Endothelial cell of umbilical vein (primary cell): ENCODE measurements at regions not wholly inside any gene's neighbourhood (a gene's known extent, or its start where the extent isn't known, plus 50 kb on each side); places are given as distances from the start of the nearest gene placed in this dataset.

Experiments
- BruUV-seq: library from RNA; stranded (reverse); fragments of 400-500 nt; replicated peaks from 2 replicates; lab custom pipeline; 2021; lab: Mats Ljungman, UMichigan
- CTCF ChIA-PET: fragments of 300-600, 350-600 bp; sonication (Branson Sonifier 250); formaldehyde crosslinking; loops from one replicate; lab custom pipeline; 2021; ENCODE audit warnings: antibody characterized with exemption, inconsistent platforms; lab: Charles Lee
- POLR2A ChIA-PET: fragments of 300-600, 350-600 bp; sonication (Branson Sonifier 250); formaldehyde crosslinking; loops from one replicate; lab custom pipeline; 2021; ENCODE audit warnings: antibody characterized with exemption, inconsistent platforms; lab: Charles Lee
- DNase-seq: peaks from one replicate; pipeline ENCODE4 v3.0.0-alpha.2; 2011; ENCODE audit warnings: low read depth, low spot score
- FAIRE-seq: peaks from 2 replicates; lab custom pipeline; 2011; peaks lifted over from hg19 to GRCh38; lab: Jason Lieb, UNC
- H2AFZ ChIP-seq: 2 replicates; pipeline ENCODE4 v1.6.0; 2012; ENCODE audit warnings: low read depth, low read length, control low read depth, inconsistent platforms
- H3K27ac ChIP-seq: 2 replicates; pipeline ENCODE4 v1.5.1; 2011; ENCODE audit warnings: low read depth, mild to moderate bottlenecking, control low read depth, low read length, moderate library complexity; ENCODE audit not compliant: insufficient read depth
- H3K27me3 ChIP-seq, 2 experiments: 2 replicates each; pipeline versions ENCODE4 v1.6.0 to v1.6.1; 2011; ENCODE audit warnings: low read length in 2 of 2, mixed read lengths in 1 of 2; ENCODE audit not compliant: control insufficient read depth in 2 of 2, insufficient read depth in 2 of 2
- H3K36me3 ChIP-seq, 2 experiments: 2 replicates in 1 of 2; 3 replicates in 1 of 2; pipeline ENCODE4 v1.5.1; 2011; ENCODE audit warnings: low read length in 2 of 2, mild to moderate bottlenecking in 1 of 2, moderate library complexity in 1 of 2; ENCODE audit not compliant: control insufficient read depth in 2 of 2, insufficient read depth in 2 of 2; ENCODE audit errors: extremely low read depth in 1 of 2
- H3K4me1 ChIP-seq: 3 replicates; pipeline ENCODE4 v1.5.1; 2011; ENCODE audit warnings: mild to moderate bottlenecking, low read length; ENCODE audit not compliant: control insufficient read depth, insufficient read depth; ENCODE audit errors: extremely low read depth
- H3K4me2 ChIP-seq: 2 replicates; pipeline ENCODE4 v1.6.1; 2011; ENCODE audit warnings: low read length, control low read depth, mixed read lengths; ENCODE audit not compliant: insufficient read depth
- H3K4me3 ChIP-seq, 3 experiments: fragments of 200-600 bp in 1 of 3; sonication (generic), shearing (Covaris generic) in 1 of 3; replicated peaks in 1 of 3; 2 replicates each; pipeline ENCODE4 v1.5.1; 2011 to 2016; ENCODE audit warnings: control low read depth in 3 of 3, low read length in 3 of 3, mild to moderate bottlenecking in 2 of 3, inconsistent platforms in 1 of 3, low read depth in 1 of 3, moderate library complexity in 1 of 3; ENCODE audit not compliant: insufficient read depth in 1 of 3
- H3K79me2 ChIP-seq: 2 replicates; pipeline ENCODE4 v1.6.0; 2012; ENCODE audit warnings: low read length, inconsistent platforms; ENCODE audit not compliant: control insufficient read depth, insufficient read depth
- H3K9ac ChIP-seq: replicated peaks from 2 replicates; pipeline ENCODE3; 2011; ENCODE audit warnings: low read length, control low read depth; ENCODE audit not compliant: insufficient read depth; ENCODE audit errors: extremely low read depth
- H3K9me1 ChIP-seq: replicated peaks from 3 replicates; pipeline ENCODE4 v1.6.0; 2011; ENCODE audit warnings: mild to moderate bottlenecking, low read length; ENCODE audit not compliant: control insufficient read depth, insufficient read depth; ENCODE audit errors: extremely low read depth
- H3K9me3 ChIP-seq: replicated peaks from 2 replicates; pipeline ENCODE4 v1.5.1; 2012; ENCODE audit warnings: low read length, inconsistent platforms; ENCODE audit not compliant: control insufficient read depth, insufficient read depth
- H4K20me1 ChIP-seq: replicated peaks from 2 replicates; pipeline ENCODE3; 2011; ENCODE audit warnings: mild to moderate bottlenecking, low read length; ENCODE audit not compliant: control insufficient read depth, insufficient read depth; ENCODE audit errors: extremely low read depth
- CTCF ChIP-seq, 2 donors: IDR thresholded peaks; 1 replicate in 1 of 2; 2 replicates in 1 of 2; pipeline ENCODE4 v1.5.1; 2011; ENCODE audit warnings: low read length in 2 of 2, mild to moderate bottlenecking in 2 of 2, moderate library complexity in 2 of 2, control low read depth in 1 of 2, inconsistent platforms in 1 of 2, low read depth in 1 of 2; ENCODE audit not compliant: insufficient read depth in 1 of 2; ENCODE audit errors: extremely low read depth in 1 of 2
- EZH2 ChIP-seq: IDR thresholded peaks from 2 replicates; pipeline ENCODE4 v1.6.1; 2012; ENCODE audit warnings: borderline replicate concordance, low read depth, mild to moderate bottlenecking, moderate library complexity, low read length, inconsistent platforms; ENCODE audit not compliant: severe bottlenecking
- FOS ChIP-seq: IDR thresholded peaks from 2 replicates; pipeline ENCODE4 v1.6.1; 2011; ENCODE audit warnings: mild to moderate bottlenecking, low read length, moderate library complexity, borderline replicate concordance; ENCODE audit not compliant: insufficient read depth
- GATA2 ChIP-seq: IDR thresholded peaks from 2 replicates; pipeline ENCODE4 v1.7.0; 2011; ENCODE audit warnings: low read depth, mild to moderate bottlenecking, moderate library complexity, mixed read lengths, low read length; ENCODE audit not compliant: insufficient read length, insufficient read depth
- JUN ChIP-seq: IDR thresholded peaks from 2 replicates; pipeline ENCODE4 v1.6.1; 2011; ENCODE audit warnings: borderline replicate concordance, low read depth; ENCODE audit not compliant: insufficient read length, insufficient read depth
- MAX ChIP-seq: IDR thresholded peaks from 2 replicates; pipeline ENCODE4 v1.6.1; 2011; ENCODE audit not compliant: insufficient read depth, insufficient read length
- MYC ChIP-seq: IDR thresholded peaks from one replicate; pipeline ENCODE4 v1.6.1; 2011; ENCODE audit warnings: mild to moderate bottlenecking, low read depth, low read length
- POLR2A ChIP-seq: IDR thresholded peaks from 2 replicates; pipeline ENCODE4 v1.6.1; 2012; ENCODE audit warnings: low read depth, mild to moderate bottlenecking, control low read depth, low read length
- POLR2AphosphoS5 ChIP-seq: IDR thresholded peaks from 2 replicates; pipeline ENCODE4 v1.6.1; 2012; ENCODE audit warnings: low read depth, mild to moderate bottlenecking, control low read depth, low read length, moderate library complexity; ENCODE audit not compliant: insufficient read depth
- dilution Hi-C: fragments of 300-500 bp; cut with MboI; formaldehyde crosslinking; loops from one replicate; pipeline ENCODE4 v1.15.0; 2019; ENCODE audit warnings: low sequenced_read_pairs; ENCODE audit not compliant: extremely low pct_ligation_motif_present
- intact Hi-C: fragments of 100-400 bp; cut with micrococcal nuclease; formaldehyde crosslinking; loops from one replicate; pipeline ENCODE4 v1.10.0; 2022

- Histone ChIP-seq H3K79me2 (no peaks in the 10 kb centered on the region), H2AFZ (no peak overlapping the region), H3K4me2 (no peak overlapping the region), H3K9me1 (no peaks in the 10 kb centered on the region), H3K9me3 (no peaks in the 10 kb centered on the region), H4K20me1 (no peaks in the 10 kb centered on the region), H3K36me3 (no peaks in the 10 kb centered on the region), H3K4me3 (no peak overlapping the region), H3K27ac (no peak overlapping the region), H3K9ac (no peak overlapping the region), H3K4me1 (no peaks in the 10 kb centered on the region), H3K27me3 (no peaks in the 10 kb centered on the region)
- DNase-seq (no peak), FAIRE-seq (no peak)
- no TSS peak for BruUV-seq
- CTCF ChIA-PET: interaction anchor here (1.0 to 1.5 kb wide), 2 partner anchors 11 to 18 kb away, joined by 3 read pairs; no protein-coding TSS in a partner anchor
- dilution Hi-C loops: no loop called here
- POLR2A ChIA-PET: no interaction called here
- TF ChIP-seq POLR2AphosphoS5: no peak
- TF ChIP-seq MAX: no peak
- no peak for TF ChIP-seq EZH2
- TF ChIP-seq CTCF (IDR thresholded peaks at IDR 0.05; ENCODE audit: extremely low read depth in 1 of 2, insufficient read depth in 1 of 2, low read depth in 1 of 2, low read length in 2 of 2): no peak
- TF ChIP-seq FOS: no peak
- TF ChIP-seq GATA2: no peak
- no peak for TF ChIP-seq POLR2A
- no peak for TF ChIP-seq MYC
- TF ChIP-seq JUN: no peak
- intact Hi-C loops: no loop called here
Observed at GRCh38 chr17:55883149-55883548, 132.3 kb downstream of the PCTP start.
